ENCODE measurements at regions not wholly inside any gene's neighbourhood (a gene's known extent, or its start where the extent isn't known, plus 50 kb on each side); places are given as distances from the start of the nearest gene placed in this dataset.

GRCh38 chr2:52882974-52883373 is 884.6 kb upstream of the CHAC2 start:
- TF ChIP-seq CTCF (IDR thresholded peaks at IDR 0.05; ENCODE audit: low read depth, low read length, poor library complexity, severe bottlenecking) (no peak), EZH2phosphoT487 (IDR thresholded peaks at IDR 0.05; ENCODE audit: borderline replicate concordance, low read length) (no peak)

All from DOHH2 (cell line).